GM23338 (cell line): ENCODE measurements at regions not wholly inside any gene's neighbourhood (a gene's known extent, or its start where the extent isn't known, plus 50 kb on each side); places are given as distances from the start of the nearest gene placed in this dataset.

Source experiments
- ATAC-seq: fragments of 200-7000 bp; cut with Tn5 transposase; 3 replicates; pipeline ENCODE4 v1.9.1; 2020
- DNase-seq: peaks from one replicate; pipeline ENCODE4 v3.0.0-alpha.2; 2015; ENCODE audit warnings: low spot score
- H2AFZ ChIP-seq: fragments of 200-600 bp; sonication (generic); 2 replicates; pipeline ENCODE4 v1.8.0; 2016; ENCODE audit warnings: antibody characterized with exemption, mild to moderate bottlenecking, moderate library complexity
- H3F3A ChIP-seq: fragments of 200-600 bp; sonication (generic); replicated peaks from 2 replicates; pipeline ENCODE4 v1.8.0; 2017; ENCODE audit warnings: antibody characterized with exemption, mixed run types, low read depth
- H3K27ac ChIP-seq: fragments of 200-600 bp; sonication (generic); 2 replicates; pipeline ENCODE4 v1.6.1; 2016; ENCODE audit warnings: low read depth
- H3K27me3 ChIP-seq: fragments of 200-600 bp; sonication (generic); 2 replicates; pipeline ENCODE4 v1.8.0; 2016; ENCODE audit warnings: mild to moderate bottlenecking, mixed run types, moderate library complexity; ENCODE audit not compliant: insufficient read depth
- H3K36me3 ChIP-seq: fragments of 200-600 bp; sonication (generic); 2 replicates; pipeline ENCODE4 v1.8.0; 2016; ENCODE audit warnings: mild to moderate bottlenecking; ENCODE audit not compliant: insufficient read depth
- H3K4me1 ChIP-seq: fragments of 200-600 bp; sonication (generic); 2 replicates; pipeline ENCODE4 v1.8.0; 2016; ENCODE audit warnings: mild to moderate bottlenecking, moderate library complexity; ENCODE audit not compliant: insufficient read depth
- H3K4me2 ChIP-seq: fragments of 200-600 bp; sonication (generic); 2 replicates; pipeline ENCODE4 v1.7.1; 2017; ENCODE audit warnings: mixed run types
- H3K4me3 ChIP-seq: fragments of 200-600 bp; sonication (generic); 2 replicates; pipeline ENCODE4 v1.6.1; 2016; ENCODE audit warnings: mixed run types
- H3K79me2 ChIP-seq: fragments of 200-600 bp; sonication (generic); replicated peaks from 2 replicates; pipeline ENCODE4 v1.8.0; 2017; ENCODE audit warnings: mild to moderate bottlenecking; ENCODE audit not compliant: insufficient read depth
- H3K9me2 ChIP-seq: fragments of 200-600 bp; sonication (generic); 2 replicates; pipeline ENCODE4 v1.8.0; 2017; ENCODE audit not compliant: insufficient read depth
- H4K20me1 ChIP-seq: fragments of 200-600 bp; sonication (generic); replicated peaks from 2 replicates; pipeline ENCODE4 v1.8.0; 2017; ENCODE audit warnings: mild to moderate bottlenecking; ENCODE audit not compliant: insufficient read depth
- H3K27ac Mint-ChIP-seq: 2 replicates; pipeline ENCODE4 v1.8.0; 2020; ENCODE audit warnings: inconsistent platforms, mild to moderate bottlenecking, moderate library complexity, mixed read lengths
- H3K27me3 Mint-ChIP-seq: 3 replicates; pipeline ENCODE4 v1.8.0; 2022; ENCODE audit warnings: low read depth, mild to moderate bottlenecking, moderate library complexity, mixed read lengths, inconsistent platforms; ENCODE audit not compliant: insufficient read depth, poor library complexity
- H3K36me3 Mint-ChIP-seq: 3 replicates; pipeline ENCODE4 v1.8.0; 2021; ENCODE audit warnings: low read depth, mild to moderate bottlenecking, inconsistent platforms, moderate library complexity, mixed read lengths
- H3K4me1 Mint-ChIP-seq: 3 replicates; pipeline ENCODE4 v1.8.0; 2020; ENCODE audit warnings: mild to moderate bottlenecking, inconsistent platforms, mixed read lengths
- H3K4me3 Mint-ChIP-seq: 3 replicates; pipeline ENCODE4 v1.8.0; 2021; ENCODE audit warnings: moderate library complexity, mild to moderate bottlenecking, inconsistent platforms, mixed read lengths
- H3K9me3 Mint-ChIP-seq: 3 replicates; pipeline ENCODE4 v1.8.0; 2020; ENCODE audit warnings: moderate library complexity, mild to moderate bottlenecking, inconsistent platforms, mixed read lengths
- CREB1 ChIP-seq: fragments of 250-450 bp; sonication (Bioruptor Pico); IDR thresholded peaks from 2 replicates; pipeline ENCODE4 v1.5.0; 2020; ENCODE audit warnings: low read depth, mild to moderate bottlenecking, moderate library complexity
- EZH2 ChIP-seq: fragments of 200-600 bp; sonication (generic); IDR thresholded peaks from one replicate; pipeline ENCODE4 v1.8.0; 2017; ENCODE audit warnings: antibody characterized with exemption, mild to moderate bottlenecking, low read depth; ENCODE audit not compliant: unreplicated experiment
- EZH2phosphoT487 ChIP-seq: fragments of 200-600 bp; sonication (generic); IDR thresholded peaks from one replicate; pipeline ENCODE4 v1.8.1; 2018; ENCODE audit warnings: antibody characterized with exemption; ENCODE audit not compliant: unreplicated experiment
- JUNB ChIP-seq: IDR thresholded peaks from one replicate; pipeline ENCODE4 v1.6.1; 2016; ENCODE audit warnings: antibody characterized with exemption; ENCODE audit not compliant: unreplicated experiment
- NANOG ChIP-seq: IDR thresholded peaks from 2 replicates; pipeline ENCODE4 v1.6.1; 2016; ENCODE audit warnings: antibody characterized with exemption, borderline replicate concordance
- POLR2AphosphoS5 ChIP-seq: IDR thresholded peaks from 2 replicates; pipeline ENCODE4 v1.6.1; 2016; ENCODE audit warnings: antibody characterized with exemption, low read depth
- STAT1 ChIP-seq: IDR thresholded peaks from one replicate; pipeline ENCODE4 v1.6.1; 2016; ENCODE audit warnings: antibody characterized with exemption; ENCODE audit not compliant: unreplicated experiment
- ZNF114 ChIP-seq: fragments of 250-450 bp; sonication (Bioruptor Pico); IDR thresholded peaks from 2 replicates; pipeline ENCODE4 v1.5.0; 2020; ENCODE audit warnings: mild to moderate bottlenecking, moderate library complexity
- ZNF331 ChIP-seq: fragments of 250-450 bp; sonication (Bioruptor Pico); IDR thresholded peaks from 2 replicates; pipeline ENCODE4 v1.5.0; 2020; ENCODE audit warnings: low read depth, mild to moderate bottlenecking, moderate library complexity
- TF ChIP-seq, protein P1 (sequence below), 2 experiments: fragments of 200-600 bp in 1 of 2; sonication (generic) in 1 of 2; conservative IDR thresholded peaks; 2 replicates each; pipeline versions ENCODE4 v1.5.1 to v1.6.1; 2016 to 2017; ENCODE audit warnings: antibody characterized with exemption in 2 of 2, low read depth in 2 of 2, mild to moderate bottlenecking in 2 of 2, moderate library complexity in 1 of 2
- TF ChIP-seq, protein P2 (sequence below): fragments of 250-450 bp; sonication (Bioruptor Pico); IDR thresholded peaks from 2 replicates; pipeline ENCODE4 v1.5.0; 2020; ENCODE audit warnings: mild to moderate bottlenecking, moderate library complexity
- TF ChIP-seq, protein P3 (sequence below): IDR thresholded peaks from one replicate; pipeline ENCODE4 v1.6.1; 2018; ENCODE audit warnings: antibody characterized with exemption; ENCODE audit not compliant: unreplicated experiment
- TF ChIP-seq, protein P4 (sequence below): IDR thresholded peaks from 2 replicates; pipeline ENCODE4 v1.6.1; 2016; ENCODE audit warnings: antibody characterized with exemption

DNA sequence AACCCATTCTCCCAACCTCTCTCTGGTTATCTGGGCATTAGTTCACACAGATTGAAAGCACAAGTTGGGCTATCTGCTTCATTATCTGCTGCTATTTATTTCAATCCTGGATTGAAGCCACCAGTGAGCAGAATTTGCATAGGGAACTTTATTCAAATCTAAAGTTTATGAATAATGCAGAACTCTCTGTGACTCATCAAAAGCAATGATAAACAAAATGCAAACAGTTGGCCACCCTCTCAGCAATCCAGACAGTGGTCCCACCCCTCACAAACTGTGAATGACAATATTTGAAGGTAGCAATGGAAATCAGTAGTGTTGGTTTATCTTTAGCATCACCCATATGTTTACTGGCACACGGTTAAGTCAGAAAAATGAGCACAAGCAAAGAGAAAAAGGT, 106.8 kb upstream of the TMEM178A start:
- ATAC-seq (no peak), DNase-seq (no peak)
- H2AFZ ChIP-seq, result no peak overlapping the region
- H3K4me2 ChIP-seq, result no peak overlapping the region
- H3K27ac Mint-ChIP-seq, result no peak overlapping the region
- TF ChIP-seq NANOG, result no peak
- TF ChIP-seq, protein P1, sequence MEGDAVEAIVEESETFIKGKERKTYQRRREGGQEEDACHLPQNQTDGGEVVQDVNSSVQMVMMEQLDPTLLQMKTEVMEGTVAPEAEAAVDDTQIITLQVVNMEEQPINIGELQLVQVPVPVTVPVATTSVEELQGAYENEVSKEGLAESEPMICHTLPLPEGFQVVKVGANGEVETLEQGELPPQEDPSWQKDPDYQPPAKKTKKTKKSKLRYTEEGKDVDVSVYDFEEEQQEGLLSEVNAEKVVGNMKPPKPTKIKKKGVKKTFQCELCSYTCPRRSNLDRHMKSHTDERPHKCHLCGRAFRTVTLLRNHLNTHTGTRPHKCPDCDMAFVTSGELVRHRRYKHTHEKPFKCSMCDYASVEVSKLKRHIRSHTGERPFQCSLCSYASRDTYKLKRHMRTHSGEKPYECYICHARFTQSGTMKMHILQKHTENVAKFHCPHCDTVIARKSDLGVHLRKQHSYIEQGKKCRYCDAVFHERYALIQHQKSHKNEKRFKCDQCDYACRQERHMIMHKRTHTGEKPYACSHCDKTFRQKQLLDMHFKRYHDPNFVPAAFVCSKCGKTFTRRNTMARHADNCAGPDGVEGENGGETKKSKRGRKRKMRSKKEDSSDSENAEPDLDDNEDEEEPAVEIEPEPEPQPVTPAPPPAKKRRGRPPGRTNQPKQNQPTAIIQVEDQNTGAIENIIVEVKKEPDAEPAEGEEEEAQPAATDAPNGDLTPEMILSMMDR (conservative IDR thresholded peaks at IDR 0.05; ENCODE audit: low read depth in 2 of 2), result no peak
- TF ChIP-seq EZH2, result no peak
- TF ChIP-seq, protein P2, sequence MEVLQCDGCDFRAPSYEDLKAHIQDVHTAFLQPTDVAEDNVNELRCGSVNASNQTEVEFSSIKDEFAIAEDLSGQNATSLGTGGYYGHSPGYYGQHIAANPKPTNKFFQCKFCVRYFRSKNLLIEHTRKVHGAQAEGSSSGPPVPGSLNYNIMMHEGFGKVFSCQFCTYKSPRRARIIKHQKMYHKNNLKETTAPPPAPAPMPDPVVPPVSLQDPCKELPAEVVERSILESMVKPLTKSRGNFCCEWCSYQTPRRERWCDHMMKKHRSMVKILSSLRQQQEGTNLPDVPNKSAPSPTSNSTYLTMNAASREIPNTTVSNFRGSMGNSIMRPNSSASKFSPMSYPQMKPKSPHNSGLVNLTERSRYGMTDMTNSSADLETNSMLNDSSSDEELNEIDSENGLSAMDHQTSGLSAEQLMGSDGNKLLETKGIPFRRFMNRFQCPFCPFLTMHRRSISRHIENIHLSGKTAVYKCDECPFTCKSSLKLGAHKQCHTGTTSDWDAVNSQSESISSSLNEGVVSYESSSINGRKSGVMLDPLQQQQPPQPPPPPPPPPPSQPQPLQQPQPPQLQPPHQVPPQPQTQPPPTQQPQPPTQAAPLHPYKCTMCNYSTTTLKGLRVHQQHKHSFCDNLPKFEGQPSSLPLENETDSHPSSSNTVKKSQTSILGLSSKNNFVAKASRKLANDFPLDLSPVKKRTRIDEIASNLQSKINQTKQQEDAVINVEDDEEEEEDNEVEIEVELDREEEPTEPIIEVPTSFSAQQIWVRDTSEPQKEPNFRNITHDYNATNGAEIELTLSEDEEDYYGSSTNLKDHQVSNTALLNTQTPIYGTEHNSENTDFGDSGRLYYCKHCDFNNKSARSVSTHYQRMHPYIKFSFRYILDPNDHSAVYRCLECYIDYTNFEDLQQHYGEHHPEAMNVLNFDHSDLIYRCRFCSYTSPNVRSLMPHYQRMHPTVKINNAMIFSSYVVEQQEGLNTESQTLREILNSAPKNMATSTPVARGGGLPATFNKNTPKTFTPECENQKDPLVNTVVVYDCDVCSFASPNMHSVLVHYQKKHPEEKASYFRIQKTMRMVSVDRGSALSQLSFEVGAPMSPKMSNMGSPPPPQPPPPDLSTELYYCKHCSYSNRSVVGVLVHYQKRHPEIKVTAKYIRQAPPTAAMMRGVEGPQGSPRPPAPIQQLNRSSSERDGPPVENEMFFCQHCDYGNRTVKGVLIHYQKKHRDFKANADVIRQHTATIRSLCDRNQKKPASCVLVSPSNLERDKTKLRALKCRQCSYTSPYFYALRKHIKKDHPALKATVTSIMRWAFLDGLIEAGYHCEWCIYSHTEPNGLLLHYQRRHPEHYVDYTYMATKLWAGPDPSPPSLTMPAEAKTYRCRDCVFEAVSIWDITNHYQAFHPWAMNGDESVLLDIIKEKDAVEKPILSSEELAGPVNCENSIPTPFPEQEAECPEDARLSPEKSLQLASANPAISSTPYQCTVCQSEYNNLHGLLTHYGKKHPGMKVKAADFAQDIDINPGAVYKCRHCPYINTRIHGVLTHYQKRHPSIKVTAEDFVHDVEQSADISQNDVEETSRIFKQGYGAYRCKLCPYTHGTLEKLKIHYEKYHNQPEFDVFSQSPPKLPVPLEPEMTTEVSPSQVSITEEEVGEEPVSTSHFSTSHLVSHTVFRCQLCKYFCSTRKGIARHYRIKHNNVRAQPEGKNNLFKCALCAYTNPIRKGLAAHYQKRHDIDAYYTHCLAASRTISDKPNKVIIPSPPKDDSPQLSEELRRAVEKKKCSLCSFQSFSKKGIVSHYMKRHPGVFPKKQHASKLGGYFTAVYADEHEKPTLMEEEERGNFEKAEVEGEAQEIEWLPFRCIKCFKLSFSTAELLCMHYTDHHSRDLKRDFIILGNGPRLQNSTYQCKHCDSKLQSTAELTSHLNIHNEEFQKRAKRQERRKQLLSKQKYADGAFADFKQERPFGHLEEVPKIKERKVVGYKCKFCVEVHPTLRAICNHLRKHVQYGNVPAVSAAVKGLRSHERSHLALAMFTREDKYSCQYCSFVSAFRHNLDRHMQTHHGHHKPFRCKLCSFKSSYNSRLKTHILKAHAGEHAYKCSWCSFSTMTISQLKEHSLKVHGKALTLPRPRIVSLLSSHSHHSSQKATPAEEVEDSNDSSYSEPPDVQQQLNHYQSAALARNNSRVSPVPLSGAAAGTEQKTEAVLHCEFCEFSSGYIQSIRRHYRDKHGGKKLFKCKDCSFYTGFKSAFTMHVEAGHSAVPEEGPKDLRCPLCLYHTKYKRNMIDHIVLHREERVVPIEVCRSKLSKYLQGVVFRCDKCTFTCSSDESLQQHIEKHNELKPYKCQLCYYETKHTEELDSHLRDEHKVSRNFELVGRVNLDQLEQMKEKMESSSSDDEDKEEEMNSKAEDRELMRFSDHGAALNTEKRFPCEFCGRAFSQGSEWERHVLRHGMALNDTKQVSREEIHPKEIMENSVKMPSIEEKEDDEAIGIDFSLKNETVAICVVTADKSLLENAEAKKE (CRISPR knock-in tag), result no peak
- TF ChIP-seq POLR2AphosphoS5, result no peak
- TF ChIP-seq STAT1, result no peak
- TF ChIP-seq, protein P3, sequence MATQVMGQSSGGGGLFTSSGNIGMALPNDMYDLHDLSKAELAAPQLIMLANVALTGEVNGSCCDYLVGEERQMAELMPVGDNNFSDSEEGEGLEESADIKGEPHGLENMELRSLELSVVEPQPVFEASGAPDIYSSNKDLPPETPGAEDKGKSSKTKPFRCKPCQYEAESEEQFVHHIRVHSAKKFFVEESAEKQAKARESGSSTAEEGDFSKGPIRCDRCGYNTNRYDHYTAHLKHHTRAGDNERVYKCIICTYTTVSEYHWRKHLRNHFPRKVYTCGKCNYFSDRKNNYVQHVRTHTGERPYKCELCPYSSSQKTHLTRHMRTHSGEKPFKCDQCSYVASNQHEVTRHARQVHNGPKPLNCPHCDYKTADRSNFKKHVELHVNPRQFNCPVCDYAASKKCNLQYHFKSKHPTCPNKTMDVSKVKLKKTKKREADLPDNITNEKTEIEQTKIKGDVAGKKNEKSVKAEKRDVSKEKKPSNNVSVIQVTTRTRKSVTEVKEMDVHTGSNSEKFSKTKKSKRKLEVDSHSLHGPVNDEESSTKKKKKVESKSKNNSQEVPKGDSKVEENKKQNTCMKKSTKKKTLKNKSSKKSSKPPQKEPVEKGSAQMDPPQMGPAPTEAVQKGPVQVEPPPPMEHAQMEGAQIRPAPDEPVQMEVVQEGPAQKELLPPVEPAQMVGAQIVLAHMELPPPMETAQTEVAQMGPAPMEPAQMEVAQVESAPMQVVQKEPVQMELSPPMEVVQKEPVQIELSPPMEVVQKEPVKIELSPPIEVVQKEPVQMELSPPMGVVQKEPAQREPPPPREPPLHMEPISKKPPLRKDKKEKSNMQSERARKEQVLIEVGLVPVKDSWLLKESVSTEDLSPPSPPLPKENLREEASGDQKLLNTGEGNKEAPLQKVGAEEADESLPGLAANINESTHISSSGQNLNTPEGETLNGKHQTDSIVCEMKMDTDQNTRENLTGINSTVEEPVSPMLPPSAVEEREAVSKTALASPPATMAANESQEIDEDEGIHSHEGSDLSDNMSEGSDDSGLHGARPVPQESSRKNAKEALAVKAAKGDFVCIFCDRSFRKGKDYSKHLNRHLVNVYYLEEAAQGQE, result no peak
- TF ChIP-seq ZNF114, result no peak
- TF ChIP-seq EZH2phosphoT487, result no peak
- TF ChIP-seq, protein P4, sequence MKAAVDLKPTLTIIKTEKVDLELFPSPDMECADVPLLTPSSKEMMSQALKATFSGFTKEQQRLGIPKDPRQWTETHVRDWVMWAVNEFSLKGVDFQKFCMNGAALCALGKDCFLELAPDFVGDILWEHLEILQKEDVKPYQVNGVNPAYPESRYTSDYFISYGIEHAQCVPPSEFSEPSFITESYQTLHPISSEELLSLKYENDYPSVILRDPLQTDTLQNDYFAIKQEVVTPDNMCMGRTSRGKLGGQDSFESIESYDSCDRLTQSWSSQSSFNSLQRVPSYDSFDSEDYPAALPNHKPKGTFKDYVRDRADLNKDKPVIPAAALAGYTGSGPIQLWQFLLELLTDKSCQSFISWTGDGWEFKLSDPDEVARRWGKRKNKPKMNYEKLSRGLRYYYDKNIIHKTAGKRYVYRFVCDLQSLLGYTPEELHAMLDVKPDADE, result no peak
- no peak for TF ChIP-seq CREB1 (CRISPR knock-in tag)
- no peak for TF ChIP-seq JUNB
- TF ChIP-seq ZNF331, result no peak
- no peaks in the 10 kb centered on the region for H3K9me2 ChIP-seq
- no peaks in the 10 kb centered on the region for H3K27me3 ChIP-seq
- H3K36me3 Mint-ChIP-seq, result peaks cover 9% of the 10 kb centered on the region
- H3F3A ChIP-seq, result no peaks in the 10 kb centered on the region
- no peaks in the 10 kb centered on the region for H3K4me1 Mint-ChIP-seq
- H3K4me3 ChIP-seq, result no peak overlapping the region
- no peaks in the 10 kb centered on the region for H3K79me2 ChIP-seq
- no peak overlapping the region for H3K4me3 Mint-ChIP-seq
- no peaks in the 10 kb centered on the region for H3K27me3 Mint-ChIP-seq
- peaks cover 12% of the 10 kb centered on the region for H3K36me3 ChIP-seq
- peaks cover 21% of the 10 kb centered on the region for H3K9me3 Mint-ChIP-seq
- H4K20me1 ChIP-seq, result no peaks in the 10 kb centered on the region
- no peaks in the 10 kb centered on the region for H3K4me1 ChIP-seq
- no peak overlapping the region for H3K27ac ChIP-seq
